ENCODE measurements at regions not wholly inside any gene's neighbourhood (a gene's known extent, or its start where the extent isn't known, plus 50 kb on each side); places are given as distances from the start of the nearest gene placed in this dataset.

GRCh38 chr6:112804638-112805330 is 457.7 kb downstream of the RFPL4B start:
- no peak overlapping the region for H3K4me3 ChIP-seq (ENCODE audit: low read depth, low read length)
- DNase-seq (ENCODE audit: low read depth), result no peak
- TF ChIP-seq CTCF (IDR thresholded peaks at IDR 0.05; ENCODE audit: control insufficient read depth, extremely low read depth, insufficient read depth), result no peak

GRCh38 chr6:112806163-112806865 is 459.2 kb downstream of the RFPL4B start:
- no peak for TF ChIP-seq CTCF (IDR thresholded peaks at IDR 0.05; ENCODE audit: control insufficient read depth, extremely low read depth, insufficient read depth)
- no peak overlapping the region for H3K4me3 ChIP-seq (ENCODE audit: low read depth, low read length)
- DNase-seq (ENCODE audit: low read depth), result no peak

GRCh38 chr6:112821476-112821875 is 474.3 kb downstream of the RFPL4B start:
- no peak overlapping the region for H3K4me3 ChIP-seq (ENCODE audit: low read depth, low read length)
- no peak for DNase-seq (ENCODE audit: low read depth)
- no peak for TF ChIP-seq CTCF (IDR thresholded peaks at IDR 0.05; ENCODE audit: control insufficient read depth, extremely low read depth, insufficient read depth)

- H3K4me3 ChIP-seq (ENCODE audit: low read depth, low read length), result no peak overlapping the region
- DNase-seq (ENCODE audit: low read depth), result no peak
- no peak for TF ChIP-seq CTCF (IDR thresholded peaks at IDR 0.05; ENCODE audit: control insufficient read depth, extremely low read depth, insufficient read depth)
Observed at GRCh38 chr6:112822769-112823168, 475.6 kb downstream of the RFPL4B start.

GRCh38 chr6:112827793-112828192 is 480.7 kb downstream of the RFPL4B start:
- no peak overlapping the region for H3K4me3 ChIP-seq (ENCODE audit: low read depth, low read length)
- TF ChIP-seq CTCF (IDR thresholded peaks at IDR 0.05; ENCODE audit: control insufficient read depth, extremely low read depth, insufficient read depth), result no peak
- DNase-seq (ENCODE audit: low read depth), result no peak

- no peak for TF ChIP-seq CTCF (IDR thresholded peaks at IDR 0.05; ENCODE audit: control insufficient read depth, extremely low read depth, insufficient read depth)
- H3K4me3 ChIP-seq (ENCODE audit: low read depth, low read length), result no peak overlapping the region
- DNase-seq (ENCODE audit: low read depth), result no peak
Observed at GRCh38 chr6:112831022-112831421, 483.9 kb downstream of the RFPL4B start.
